Ramos (cell line): ENCODE measurements at regions not wholly inside any gene's neighbourhood (a gene's known extent, or its start where the extent isn't known, plus 50 kb on each side); places are given as distances from the start of the nearest gene placed in this dataset.

Experiments used
- in situ Hi-C: fragments of 300-500 bp; cut with MboI; formaldehyde crosslinking; loops from one replicate; pipeline ENCODE4 v1.14.3; 2022; ENCODE audit warnings: low sequenced_read_pairs; ENCODE audit not compliant: unreplicated experiment

DNA sequence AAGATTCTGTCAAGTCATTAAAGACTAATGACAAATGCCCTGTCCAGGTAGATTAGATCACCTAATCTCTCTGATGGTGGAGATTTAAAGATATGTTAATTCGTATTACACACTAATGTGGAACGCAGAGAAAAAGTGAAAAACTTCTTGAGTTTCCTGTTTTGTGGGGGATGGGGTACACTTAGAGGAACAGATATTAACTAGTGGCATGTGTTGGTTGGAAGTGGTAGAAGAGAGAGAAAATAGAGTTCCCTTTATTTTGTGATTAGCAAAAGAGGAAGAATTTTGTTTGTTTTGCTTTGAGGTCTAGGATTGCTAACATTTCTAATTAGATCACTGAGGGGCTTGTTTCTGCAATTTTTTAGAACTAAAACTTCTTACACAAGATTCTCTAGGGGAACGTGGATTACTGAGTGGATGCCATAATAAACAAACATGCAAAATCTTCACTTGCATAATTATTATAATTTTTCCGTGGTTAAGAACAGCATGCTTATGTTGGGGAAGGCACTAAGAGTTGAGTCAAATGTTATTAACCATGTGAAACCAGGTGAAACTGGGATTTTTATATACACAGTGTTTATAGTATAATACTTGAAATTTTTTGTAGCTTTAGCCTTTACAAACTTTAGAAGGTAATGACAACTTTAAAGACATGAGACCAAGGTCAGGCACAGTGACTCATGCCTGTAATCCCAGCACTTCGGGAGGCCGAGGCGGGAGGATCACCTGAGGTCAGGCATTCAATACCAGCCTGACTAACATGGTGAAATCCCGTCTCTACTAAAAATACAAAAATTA, 97.4 kb upstream of the STK17B start:
- in situ Hi-C loops, result loop anchor here (25.0 kb wide), 1 partner anchor 869 kb away; no protein-coding TSS in a partner anchor

DNA sequence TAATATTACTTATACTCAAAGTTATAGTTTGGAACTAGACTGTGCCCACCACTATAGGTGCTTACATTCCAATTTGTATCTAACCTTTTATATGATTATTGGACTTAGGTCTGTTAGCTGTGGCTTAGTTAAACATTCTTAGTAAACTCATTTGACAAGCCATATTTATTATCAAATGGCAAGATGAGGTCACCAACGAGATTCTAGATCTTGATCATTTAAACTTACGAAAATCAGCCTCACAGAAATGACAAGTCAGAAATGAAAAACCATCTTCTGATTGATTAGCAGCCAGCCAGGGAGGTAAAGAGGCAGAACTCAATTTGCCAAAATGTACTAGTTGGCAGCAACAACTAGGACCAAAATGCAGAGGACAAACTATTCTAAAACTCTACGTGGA, 100.4 kb upstream of the STK17B start:
- in situ Hi-C loops, result loop anchor here (5.0 to 25.0 kb wide), 2 partner anchors 99 to 866 kb away; partner anchors contain the start of gene STK17B

DNA sequence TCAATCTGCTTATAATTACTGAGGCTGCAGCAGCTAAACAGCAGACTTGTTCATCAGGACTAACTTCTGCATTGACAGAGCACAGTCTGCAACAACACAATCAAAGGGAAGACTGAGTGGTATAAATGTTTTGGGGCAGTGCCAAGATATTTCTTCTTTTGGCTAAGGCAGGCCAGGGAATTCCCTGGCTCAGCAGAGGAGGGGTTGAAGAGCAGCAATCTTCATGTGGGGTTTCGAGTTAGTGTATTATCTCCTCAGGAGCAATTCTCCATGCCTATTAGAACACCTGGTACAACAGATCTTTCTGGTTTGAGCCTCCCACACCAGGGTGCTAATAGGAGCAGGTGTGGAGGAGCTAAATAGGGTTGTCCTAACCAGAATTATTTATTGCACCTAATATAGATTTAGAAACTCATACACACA, 103.0 kb upstream of the STK17B start:
- in situ Hi-C loops, result loop anchor here (5.0 to 25.0 kb wide), 2 partner anchors 102 to 863 kb away; partner anchors contain the start of gene STK17B

DNA sequence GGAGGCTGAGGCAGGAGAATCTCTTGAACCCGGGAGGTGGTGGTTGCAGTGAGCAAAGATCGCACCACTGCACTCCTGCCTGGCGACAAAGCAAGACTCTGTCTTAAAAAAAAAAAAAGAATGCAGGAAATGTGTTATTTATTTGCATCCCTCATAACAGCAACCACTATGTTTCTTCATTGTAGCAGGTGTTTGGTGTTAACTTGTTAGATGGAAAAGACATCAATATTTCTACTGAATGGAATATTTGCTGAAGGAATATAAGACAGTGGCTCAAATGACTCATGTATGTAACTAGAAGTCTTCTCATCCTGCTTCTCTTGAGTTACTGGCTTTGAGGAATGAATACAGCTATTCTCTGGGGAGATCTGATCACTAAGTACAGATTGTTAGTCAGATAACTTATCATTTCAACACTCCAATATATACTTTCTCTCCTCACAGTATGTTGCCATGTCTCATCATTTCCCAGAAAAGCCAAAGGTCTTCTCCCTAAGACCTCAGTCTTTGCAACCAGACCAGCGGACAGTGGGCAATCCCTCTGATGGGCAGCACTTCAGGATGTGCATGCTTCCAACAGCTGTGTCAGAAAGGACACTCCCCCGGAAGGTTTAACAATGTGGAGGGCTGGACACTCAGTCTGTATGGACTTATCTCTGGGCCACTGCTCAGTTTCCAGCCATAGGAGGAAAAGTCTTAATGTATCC, 104.4 kb upstream of the STK17B start:
- in situ Hi-C loops, result no loop called here

DNA sequence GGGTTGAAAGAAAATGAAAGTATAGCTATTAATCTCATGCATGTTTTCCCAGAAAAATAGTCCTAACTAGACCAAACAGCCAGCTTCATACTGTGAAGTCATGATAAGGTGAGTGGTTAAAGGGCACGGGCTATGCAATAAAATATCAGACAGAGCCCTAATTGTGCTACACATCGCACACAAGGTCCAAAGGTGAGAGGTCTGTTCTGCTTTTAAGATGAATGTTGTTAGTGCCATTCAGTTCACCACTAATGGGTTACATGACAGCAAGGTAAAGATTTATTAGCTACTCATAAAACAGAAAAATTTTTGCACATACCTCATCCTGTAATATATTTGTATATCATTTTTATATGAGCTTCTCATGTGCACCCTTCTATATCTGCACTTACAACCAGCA, 105.0 kb upstream of the STK17B start:
- in situ Hi-C loops, result no loop called here

DNA sequence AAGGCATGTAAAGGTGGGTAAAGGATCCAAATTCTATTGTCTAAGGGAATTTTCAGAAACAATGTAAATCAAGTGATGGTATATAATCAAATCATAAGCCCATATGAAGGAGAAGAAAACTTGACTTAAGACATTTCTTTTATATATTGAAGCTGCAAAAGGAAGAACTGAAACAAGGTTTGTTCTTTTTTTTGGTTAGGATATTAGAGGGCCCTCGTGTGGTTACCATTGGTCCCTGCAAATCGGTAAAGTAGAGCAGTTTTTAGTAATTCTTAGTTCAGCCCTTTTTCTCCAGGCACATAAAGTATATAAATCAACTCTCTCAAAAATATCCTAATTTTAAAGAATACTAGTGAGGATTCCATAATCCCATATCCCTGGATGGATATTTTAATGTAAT, 105.6 kb upstream of the STK17B start:
- in situ Hi-C loops, result no loop called here

DNA sequence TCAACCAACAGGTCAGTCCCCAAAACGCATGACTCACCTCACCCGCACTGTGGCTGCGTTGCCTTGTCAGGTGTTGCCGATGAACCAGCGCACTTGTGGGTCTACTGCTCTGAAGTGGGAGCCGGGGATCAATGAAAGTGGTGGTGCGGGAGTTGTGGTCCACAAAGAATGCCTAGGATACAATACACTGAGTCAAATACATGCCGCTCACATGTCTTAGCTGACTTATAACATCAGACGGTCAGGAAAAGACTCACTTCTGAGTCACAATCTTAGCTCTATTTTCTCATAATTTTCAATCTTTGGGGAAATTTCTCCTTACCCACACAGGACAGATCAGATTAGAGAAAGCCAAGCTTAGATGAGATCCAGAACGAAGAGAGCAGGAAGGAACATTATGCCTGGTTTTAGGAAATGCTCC, 107.1 kb upstream of the STK17B start:
- in situ Hi-C loops, result no loop called here

DNA sequence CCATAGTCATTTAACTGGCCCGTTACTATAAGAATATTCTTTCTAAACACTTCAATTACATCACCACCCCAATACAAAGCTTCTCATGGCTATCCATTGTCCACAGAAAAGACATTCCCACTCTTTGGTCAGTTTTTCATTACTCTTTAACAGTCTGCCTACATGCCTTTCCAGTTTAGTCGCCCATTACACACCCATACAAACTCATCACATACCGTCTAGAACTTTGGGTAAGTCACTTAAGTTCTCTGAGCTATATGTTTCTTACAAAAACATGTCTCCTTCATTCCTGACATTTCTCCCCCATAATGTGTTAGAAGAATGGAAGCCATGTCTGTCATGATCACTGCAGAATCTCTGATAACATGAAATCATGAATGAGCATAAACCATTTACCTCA, 108.2 kb upstream of the STK17B start:
- in situ Hi-C loops, result no loop called here

DNA sequence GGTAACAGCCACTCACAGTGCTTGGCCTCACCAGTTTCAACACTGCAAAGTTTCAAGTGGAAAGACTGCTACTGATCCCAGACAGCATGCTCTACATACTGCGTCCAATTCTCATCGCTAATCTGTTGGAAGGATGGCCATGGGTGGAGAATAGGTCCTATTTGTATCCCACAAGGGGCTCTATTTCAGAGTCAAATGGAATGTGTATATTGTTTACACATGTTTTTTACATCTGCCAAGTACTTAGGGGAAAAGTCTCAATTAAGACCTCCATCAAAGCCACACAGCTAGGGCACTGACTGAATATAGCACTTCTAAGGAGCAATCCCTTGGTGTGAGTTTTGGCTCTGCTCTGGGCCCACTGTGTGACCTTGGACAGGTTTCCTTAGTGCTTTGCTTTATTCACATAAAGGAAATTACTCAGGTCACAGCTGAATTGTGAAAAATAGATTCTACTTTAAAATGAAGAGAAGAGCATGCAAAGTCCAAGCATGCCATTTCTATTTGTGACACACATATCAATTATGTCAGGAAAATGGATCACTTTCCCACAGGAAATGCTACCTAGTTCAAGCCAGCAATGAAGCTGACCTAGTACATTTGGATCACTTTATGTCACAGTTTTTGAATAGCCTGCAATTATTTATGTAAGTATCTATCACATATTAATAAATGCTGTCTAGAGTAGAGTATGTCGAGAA, 112.9 kb upstream of the STK17B start:
- in situ Hi-C loops, result no loop called here

DNA sequence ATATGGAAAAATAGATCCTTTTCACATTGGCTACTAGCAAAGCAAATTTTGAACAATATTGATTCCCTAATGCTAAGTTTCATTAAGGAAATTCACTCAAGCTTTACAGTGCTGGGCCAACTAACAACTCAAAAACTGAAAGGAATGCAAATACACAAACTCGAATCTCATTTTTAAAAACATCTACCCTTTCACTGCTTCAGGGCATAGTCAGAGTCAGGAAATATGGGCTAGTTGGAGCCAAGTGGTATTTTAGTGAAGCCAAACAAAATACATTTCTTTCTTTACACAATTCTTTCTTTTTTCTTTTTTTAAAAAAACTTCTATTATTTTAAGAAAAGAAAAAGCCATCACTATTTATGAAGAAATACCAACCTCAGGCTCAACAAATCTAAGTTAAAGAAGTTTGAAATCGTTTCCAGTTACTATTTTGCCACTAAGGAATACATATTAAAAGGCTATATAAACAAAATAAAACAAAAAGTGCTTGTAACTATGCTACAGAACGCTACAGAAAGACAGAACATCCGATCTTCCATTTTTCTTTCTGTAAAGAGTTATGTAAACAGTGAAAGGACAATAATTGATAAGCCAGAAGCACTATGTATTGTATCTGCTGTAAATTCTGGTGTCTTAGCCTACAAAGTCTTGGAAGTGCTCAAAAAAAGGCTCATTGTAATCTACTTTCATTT, 113.6 kb upstream of the STK17B start:
- in situ Hi-C loops, result no loop called here

DNA sequence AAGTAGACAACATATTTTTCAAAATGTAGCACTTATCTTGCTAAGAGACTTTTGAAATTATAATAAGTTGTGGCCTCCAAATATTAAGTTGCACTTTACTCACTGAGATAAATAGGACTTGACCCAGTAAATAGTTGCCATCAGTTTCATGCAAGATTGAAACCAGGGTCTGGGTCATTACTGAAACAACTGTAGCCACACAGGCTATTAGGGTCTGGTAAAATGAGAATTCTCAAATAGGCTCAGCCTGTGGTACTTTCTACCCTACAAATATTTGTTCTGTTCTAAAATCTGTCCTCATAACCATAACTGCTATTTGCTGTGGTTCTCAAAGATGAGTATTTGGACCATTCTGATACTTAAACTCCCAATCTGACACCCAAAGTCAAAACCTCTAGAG, 115.4 kb upstream of the STK17B start:
- in situ Hi-C loops, result no loop called here

DNA sequence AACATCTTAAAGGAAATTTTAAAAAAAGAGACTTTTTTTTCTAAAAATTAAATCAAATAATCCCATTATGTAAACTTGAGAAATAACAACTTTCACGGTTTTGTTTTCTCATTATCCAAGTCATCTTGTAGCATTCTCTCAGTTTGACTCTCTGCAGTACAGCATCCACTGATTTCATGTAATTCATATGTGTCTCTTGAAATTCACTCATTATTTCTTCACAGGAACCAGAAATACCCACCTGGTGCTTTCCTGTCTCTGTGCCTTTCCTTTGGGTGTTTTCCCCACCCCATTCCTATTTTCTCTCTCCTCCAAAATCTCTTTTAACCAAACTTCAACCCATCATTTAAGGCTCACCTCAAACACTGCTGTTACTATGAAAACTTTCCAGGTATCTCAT, 116.1 kb upstream of the STK17B start:
- in situ Hi-C loops, result no loop called here

DNA sequence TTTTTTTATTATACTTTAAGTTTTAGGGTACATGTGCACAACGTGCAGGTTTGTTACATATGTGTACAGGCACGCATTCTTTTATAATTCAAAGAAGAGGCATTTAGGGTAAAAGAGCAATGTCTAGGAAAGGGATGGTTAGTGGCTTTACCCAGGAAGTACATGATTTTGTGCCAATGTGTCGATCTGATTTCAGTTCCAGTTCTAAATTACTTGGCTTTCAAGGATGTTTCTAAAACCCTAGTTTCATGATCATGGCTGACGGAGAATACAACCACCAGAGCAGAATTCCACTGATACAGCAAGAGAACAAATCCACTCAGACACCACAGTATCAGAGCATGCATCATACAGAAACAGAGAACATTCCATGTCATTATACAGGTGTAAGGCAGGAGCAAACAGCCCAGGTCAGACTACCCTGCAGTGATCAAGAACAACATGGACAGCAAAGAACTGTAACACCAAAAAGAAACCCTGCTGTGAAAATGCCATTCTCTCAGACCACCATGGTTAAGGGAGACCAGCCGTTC, 116.7 kb upstream of the STK17B start:
- in situ Hi-C loops, result no loop called here

DNA sequence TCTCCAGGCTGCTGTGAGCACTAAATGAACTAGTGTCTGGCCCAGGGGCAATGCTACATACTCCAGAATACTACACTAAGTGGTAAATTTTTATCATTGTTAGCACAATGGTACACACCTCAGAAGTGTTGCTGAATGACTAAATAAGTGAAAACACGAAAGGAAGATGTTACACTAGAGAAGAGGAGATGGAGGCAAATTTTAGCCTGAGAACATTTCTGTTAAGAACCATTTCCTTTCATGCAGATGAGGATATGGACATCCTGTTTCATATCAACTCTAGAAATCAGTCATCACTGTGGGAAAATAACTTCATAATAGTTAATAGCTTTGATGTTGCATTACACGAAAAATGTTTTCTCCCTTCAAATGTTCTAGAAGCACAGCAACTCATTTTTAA, 117.6 kb upstream of the STK17B start:
- in situ Hi-C loops, result no loop called here

DNA sequence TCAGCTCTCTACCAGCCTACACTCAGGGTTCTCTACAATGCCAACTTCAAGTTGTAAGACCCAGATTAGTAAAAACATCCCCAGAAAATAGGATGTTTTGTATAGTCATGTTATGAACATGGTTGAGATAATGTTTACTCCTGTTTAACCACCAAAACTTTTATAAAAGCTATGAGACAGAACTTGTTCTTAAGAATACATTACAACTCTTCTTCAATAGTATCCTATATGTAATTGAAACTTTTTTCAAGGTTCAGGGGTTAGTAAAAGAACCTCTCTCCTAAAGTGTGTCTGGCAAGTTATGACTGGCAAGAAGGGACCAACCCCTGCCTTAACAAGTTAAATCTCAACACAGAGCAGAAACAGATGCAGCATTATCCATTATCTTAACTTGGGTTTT, 118.8 kb upstream of the STK17B start:
- in situ Hi-C loops, result no loop called here

DNA sequence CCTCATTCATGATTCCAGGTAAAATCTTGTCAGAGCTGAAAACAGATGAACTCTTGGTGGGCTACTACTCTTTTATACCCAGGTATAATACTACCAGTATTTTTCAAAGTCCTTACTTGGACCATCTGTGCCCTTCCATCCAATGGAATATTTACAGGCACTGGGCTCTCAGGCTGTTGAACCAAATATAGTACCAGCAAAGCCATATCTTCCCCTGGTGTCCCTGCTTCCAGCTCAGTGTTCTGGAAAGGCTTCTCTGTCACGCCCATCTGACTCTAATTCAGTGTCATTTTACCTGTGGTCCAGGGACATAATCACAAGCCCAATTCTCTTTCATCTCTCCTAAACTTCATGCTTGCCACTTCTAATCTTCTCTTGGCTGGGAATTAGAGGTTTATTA, 119.2 kb upstream of the STK17B start:
- in situ Hi-C loops, result no loop called here

DNA sequence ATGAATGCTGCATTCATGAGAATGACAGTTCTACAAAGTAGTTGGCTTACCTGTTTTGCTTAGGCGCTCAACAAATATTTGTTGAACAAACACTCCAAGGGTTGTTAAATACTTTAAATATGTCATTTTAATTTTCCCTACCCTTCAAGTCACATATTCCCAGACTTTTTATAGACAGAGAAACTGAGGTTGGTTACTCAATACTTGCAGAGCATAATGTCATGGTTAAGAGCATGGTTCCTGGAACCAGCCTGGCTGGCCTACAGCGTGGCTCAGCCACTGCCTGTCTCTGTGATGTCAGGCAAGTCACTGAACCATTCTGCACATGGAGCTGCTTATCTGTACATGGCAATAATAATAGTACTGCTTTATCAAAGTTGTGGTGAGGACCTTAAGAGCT, 120.0 kb upstream of the STK17B start:
- in situ Hi-C loops, result no loop called here

DNA sequence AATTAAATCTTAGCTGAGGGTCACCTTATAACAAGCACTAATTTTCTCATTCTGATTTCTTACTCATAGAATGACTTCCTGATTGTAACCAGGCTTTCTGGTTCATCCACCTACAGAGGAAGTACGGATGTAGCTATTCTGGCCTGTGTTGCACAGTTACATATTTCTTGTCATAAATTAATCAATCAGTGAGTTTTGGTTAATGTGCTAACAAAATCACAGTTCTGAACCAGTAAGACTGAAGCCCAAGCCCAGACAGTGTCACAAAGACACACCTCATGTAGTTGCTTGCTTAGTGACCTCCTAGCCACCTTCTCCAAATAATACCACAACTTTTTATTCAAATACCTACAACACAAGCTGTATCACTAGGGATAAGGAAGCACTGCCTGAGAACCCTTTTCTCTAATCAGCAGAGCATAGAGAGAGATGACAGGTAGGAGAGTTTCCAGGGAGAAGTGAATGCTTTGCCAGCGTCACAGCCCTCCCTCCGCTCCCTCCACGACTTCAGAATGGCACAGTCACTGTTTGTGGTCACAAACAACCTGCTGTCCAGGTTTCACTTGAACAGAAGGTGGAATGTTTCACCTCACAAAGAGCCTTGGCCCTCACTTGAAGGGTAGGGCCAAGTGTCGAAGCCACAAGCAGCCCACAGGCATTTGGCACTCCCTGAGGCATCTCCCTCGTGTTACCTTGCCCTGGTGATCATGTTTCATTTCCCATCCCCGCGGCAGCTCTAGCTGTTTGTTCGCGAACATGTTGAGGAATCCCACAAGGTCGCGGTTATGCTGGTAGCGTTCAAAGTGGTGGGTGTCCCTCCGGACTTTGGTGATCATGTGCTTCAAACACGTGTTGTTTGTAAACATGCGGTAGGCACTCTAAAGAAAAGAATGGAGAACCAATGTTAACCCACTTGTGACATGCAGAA, 120.8 kb upstream of the STK17B start:
- in situ Hi-C loops, result no loop called here
